GM19238 (cell line): ENCODE measurements at regions not wholly inside any gene's neighbourhood (a gene's known extent, or its start where the extent isn't known, plus 50 kb on each side); places are given as distances from the start of the nearest gene placed in this dataset.
"Not testable (repeated sequence)": the region's sequence is repeated elsewhere in the genome, so short reads cannot be mapped to it uniquely, and the experiment has no call there.

Experiments used
- DNase-seq: peaks from one replicate; pipeline ENCODE4 v3.0.0; 2011; ENCODE audit warnings: low spot score; ENCODE audit not compliant: insufficient read length

GRCh38 chr14:105898482-105899010 lies 372.2 kb downstream of the TMEM121 start:
- no peak for DNase-seq

GRCh38 chr14:105899071-105899641 lies 372.8 kb downstream of the TMEM121 start:
- no peak for DNase-seq

- DNase-seq = no peak
These were observed 373.4 kb downstream of the TMEM121 start for GRCh38 chr14:105899657-105900397.

GRCh38 chr14:105900398-105901160 lies 374.2 kb downstream of the TMEM121 start:
- no peak for DNase-seq

GRCh38 chr14:105901226-105901625 lies 374.8 kb downstream of the TMEM121 start:
- no peak for DNase-seq

GRCh38 chr14:105902131-105902898 lies 375.9 kb downstream of the TMEM121 start:
- DNase-seq = no peak

- not testable (repeated sequence) for DNase-seq
These were observed 376.4 kb downstream of the TMEM121 start for GRCh38 chr14:105902899-105903165.

- DNase-seq = no peak
These were observed 377.6 kb downstream of the TMEM121 start for GRCh38 chr14:105903971-105904370.

- DNase-seq = no peak
These were observed 378.0 kb downstream of the TMEM121 start for GRCh38 chr14:105904379-105904778.

GRCh38 chr14:105905456-105905855 lies 379.1 kb downstream of the TMEM121 start:
- DNase-seq = no peak

- no peak for DNase-seq
These were observed 380.9 kb downstream of the TMEM121 start for GRCh38 chr14:105907276-105907675.

- DNase-seq = no peak
These were observed 381.6 kb downstream of the TMEM121 start for GRCh38 chr14:105908006-105908405.

GRCh38 chr14:105908481-105908911 lies 382.1 kb downstream of the TMEM121 start:
- no peak for DNase-seq

- no peak for DNase-seq
These were observed 382.9 kb downstream of the TMEM121 start for GRCh38 chr14:105909046-105909827.

- DNase-seq = not testable (repeated sequence)
These were observed 383.4 kb downstream of the TMEM121 start for GRCh38 chr14:105909828-105910120.

- DNase-seq = no peak
These were observed 384.0 kb downstream of the TMEM121 start for GRCh38 chr14:105910426-105910825.

GRCh38 chr14:105911006-105911847 lies 384.8 kb downstream of the TMEM121 start:
- DNase-seq = no peak

GRCh38 chr14:105911848-105912292 lies 385.5 kb downstream of the TMEM121 start:
- DNase-seq = not testable (repeated sequence)

GRCh38 chr14:105912641-105913180 lies 386.3 kb downstream of the TMEM121 start:
- DNase-seq = no peak

GRCh38 chr14:105913221-105913620 lies 386.8 kb downstream of the TMEM121 start:
- no peak for DNase-seq
